K562 (cell line): ENCODE measurements at regions not wholly inside any gene's neighbourhood (a gene's known extent, or its start where the extent isn't known, plus 50 kb on each side); places are given as distances from the start of the nearest gene placed in this dataset.

Source experiments
- SIRT6 ChIP-seq: IDR thresholded peaks from one replicate; pipeline ENCODE4 v1.6.1; 2012; ENCODE audit warnings: low read depth, mild to moderate bottlenecking, control low read depth, inconsistent platforms, low read length, moderate library complexity
- SPI1 ChIP-seq: IDR thresholded peaks from 2 replicates; pipeline ENCODE4 v1.6.1; 2011; ENCODE audit warnings: low read depth, low read length, control low read depth, borderline replicate concordance
- ZNF23 ChIP-seq: fragments of 250-450 bp; sonication (Bioruptor Pico); IDR thresholded peaks from 2 replicates; pipeline ENCODE4 v1.4.0; 2020; ENCODE audit warnings: mild to moderate bottlenecking
- TF ChIP-seq, protein P1 (sequence below), 2 experiments: fragments of 450-650 bp; IDR thresholded peaks; 2 replicates each; pipeline ENCODE4 v1.6.1; 2016; ENCODE audit warnings: mild to moderate bottlenecking in 2 of 2, borderline replicate concordance in 1 of 2, low read depth in 1 of 2, moderate library complexity in 1 of 2

DNA sequence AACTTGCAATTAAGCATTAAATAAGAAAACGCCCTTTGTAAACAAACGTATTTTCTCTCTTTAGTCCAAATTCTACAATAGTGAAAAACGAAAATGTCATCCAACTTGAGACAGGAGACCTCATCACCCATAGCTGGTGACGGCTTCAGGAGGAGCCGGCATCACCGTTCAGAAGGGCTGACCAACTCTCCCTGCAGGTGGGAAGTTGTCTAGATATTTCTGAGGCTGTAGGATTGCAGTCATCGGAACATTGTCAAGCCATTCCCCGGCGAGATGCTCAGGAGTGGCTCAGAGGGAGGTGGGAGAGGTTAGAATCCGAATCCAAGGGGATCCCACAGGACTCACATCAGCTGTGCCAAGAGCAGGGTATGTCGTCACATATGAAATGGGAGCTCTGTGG lies 76.7 kb downstream of the RBFOX3 start (continued):
- TF ChIP-seq, protein P1, sequence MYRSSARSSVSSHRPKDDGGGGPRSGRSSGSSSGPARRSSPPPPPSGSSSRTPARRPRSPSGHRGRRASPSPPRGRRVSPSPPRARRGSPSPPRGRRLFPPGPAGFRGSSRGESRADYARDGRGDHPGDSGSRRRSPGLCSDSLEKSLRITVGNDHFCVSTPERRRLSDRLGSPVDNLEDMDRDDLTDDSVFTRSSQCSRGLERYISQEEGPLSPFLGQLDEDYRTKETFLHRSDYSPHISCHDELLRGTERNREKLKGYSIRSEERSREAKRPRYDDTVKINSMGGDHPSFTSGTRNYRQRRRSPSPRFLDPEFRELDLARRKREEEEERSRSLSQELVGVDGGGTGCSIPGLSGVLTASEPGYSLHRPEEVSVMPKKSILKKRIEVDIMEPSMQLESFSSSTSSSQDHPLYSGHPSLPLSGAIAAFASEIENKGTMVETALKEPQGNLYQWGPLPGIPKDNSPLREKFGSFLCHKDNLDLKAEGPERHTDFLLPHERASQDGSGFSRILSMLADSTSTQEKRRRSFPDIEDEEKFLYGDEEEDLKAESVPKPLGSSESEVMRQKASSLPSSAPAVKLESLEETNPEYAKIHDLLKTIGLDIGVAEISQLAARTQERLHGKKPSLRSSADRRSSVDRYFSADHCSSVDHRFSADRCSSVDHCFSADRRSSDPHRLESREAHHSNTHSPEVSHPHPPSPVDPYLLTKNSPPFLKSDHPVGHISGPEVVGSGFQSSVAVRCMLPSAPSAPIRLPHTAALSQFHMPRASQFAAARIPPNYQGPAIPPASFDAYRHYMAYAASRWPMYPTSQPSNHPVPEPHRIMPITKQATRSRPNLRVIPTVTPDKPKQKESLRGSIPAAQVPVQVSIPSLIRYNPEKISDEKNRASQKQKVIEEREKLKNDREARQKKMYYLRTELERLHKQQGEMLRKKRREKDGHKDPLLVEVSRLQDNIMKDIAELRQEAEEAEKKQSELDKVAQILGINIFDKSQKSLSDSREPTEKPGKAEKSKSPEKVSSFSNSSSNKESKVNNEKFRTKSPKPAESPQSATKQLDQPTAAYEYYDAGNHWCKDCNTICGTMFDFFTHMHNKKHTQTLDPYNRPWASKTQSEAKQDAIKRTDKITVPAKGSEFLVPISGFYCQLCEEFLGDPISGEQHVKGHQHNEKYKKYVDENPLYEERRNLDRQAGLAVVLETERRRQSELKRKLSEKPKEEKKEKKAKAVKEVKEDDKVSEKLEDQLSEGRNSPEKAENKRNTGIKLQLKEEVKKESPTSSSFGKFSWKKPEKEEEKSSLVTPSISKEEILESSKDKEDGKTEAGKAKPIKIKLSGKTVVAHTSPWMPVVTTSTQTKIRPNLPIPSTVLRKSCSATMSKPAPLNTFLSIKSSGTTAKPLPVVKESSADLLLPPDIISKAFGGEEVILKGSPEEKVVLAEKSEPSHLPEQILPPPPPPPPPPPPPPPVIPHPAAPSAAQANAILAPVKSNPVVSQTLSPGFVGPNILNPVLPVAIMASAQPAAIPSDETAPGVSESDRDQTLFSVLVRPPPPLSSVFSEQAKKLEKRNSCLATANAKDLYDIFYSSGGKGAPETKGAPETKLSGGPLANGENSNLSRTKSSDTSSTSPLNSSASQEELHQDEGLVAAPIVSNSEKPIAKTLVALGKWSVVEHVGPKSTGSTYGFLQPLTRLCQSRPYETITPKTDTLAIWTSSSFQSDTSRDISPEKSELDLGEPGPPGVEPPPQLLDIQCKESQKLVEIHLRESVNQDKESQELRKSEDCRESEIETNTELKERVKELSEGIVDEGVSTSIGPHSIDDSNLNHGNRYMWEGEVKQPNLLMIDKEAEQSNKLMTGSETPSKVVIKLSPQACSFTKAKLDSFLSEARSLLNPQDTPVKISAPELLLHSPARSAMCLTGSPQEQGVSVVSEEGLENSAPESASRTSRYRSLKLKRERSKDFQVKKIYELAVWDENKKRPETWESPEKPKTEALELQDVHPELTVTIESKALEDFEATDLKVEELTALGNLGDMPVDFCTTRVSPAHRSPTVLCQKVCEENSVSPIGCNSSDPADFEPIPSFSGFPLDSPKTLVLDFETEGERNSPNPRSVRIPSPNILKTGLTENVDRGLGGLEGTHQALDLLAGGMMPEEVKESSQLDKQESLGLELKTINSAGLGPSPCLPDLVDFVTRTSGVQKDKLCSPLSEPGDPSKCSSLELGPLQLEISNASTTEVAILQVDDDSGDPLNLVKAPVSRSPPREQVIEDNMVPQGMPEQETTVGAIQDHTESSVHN (IDR thresholded peaks at IDR 0.05; ENCODE audit: borderline replicate concordance in 1 of 2, low read depth in 1 of 2): no peak
- no peak for TF ChIP-seq SPI1
- no peak for TF ChIP-seq SIRT6
- no peak for TF ChIP-seq ZNF23 (CRISPR knock-in tag)
- TF ChIP-seq, all 486 proteins: peak for 0
